H1 (cell line): ENCODE measurements at regions not wholly inside any gene's neighbourhood (a gene's known extent, or its start where the extent isn't known, plus 50 kb on each side); places are given as distances from the start of the nearest gene placed in this dataset.

Experiments used
- CTCF ChIA-PET: fragments of 300-600 bp; sonication (Branson Sonifier 250); formaldehyde crosslinking; loops from one replicate; lab custom pipeline; 2021; ENCODE audit not compliant: partially characterized antibody; lab: Charles Lee
- POLR2A ChIA-PET: fragments of 300-600 bp; sonication (Branson Sonifier 250); formaldehyde crosslinking; loops from one replicate; lab custom pipeline; 2021; ENCODE audit warnings: inconsistent platforms; ENCODE audit not compliant: partially characterized antibody; lab: Charles Lee
- DNase-seq, 2 experiments: peaks; one replicate each; pipeline versions ENCODE4 v3.0.0 to v3.0.0-alpha.2; 2010 to 2022; ENCODE audit warnings: low spot score in 2 of 2, low read depth in 1 of 2, mixed read lengths in 1 of 2
- FAIRE-seq: peaks from 2 replicates; lab custom pipeline; 2011; peaks lifted over from hg19 to GRCh38; lab: Jason Lieb, UNC
- H2AFZ ChIP-seq: 2 replicates; pipeline ENCODE4 v1.8.1; 2012; ENCODE audit warnings: low read length, inconsistent platforms
- H2AK5ac ChIP-seq: 2 replicates; pipeline ENCODE4 v1.6.1; 2013; ENCODE audit warnings: low read depth, low read length
- H2BK120ac ChIP-seq: replicated peaks from 2 replicates; pipeline ENCODE3; 2013; ENCODE audit warnings: low read depth, low read length, inconsistent platforms
- H2BK12ac ChIP-seq: 2 replicates; pipeline ENCODE4 v1.6.1; 2013; ENCODE audit warnings: low read depth, low read length
- H2BK15ac ChIP-seq: 2 replicates; pipeline ENCODE4 v1.6.1; 2013; ENCODE audit warnings: low read length
- H2BK20ac ChIP-seq: 2 replicates; pipeline ENCODE4 v1.6.1; 2013; ENCODE audit warnings: low read length
- H2BK5ac ChIP-seq: 2 replicates; pipeline ENCODE4 v1.6.1; 2013; ENCODE audit warnings: low read depth, low read length
- H3K14ac ChIP-seq: 2 replicates; pipeline ENCODE4 v1.6.1; 2013; ENCODE audit warnings: inconsistent platforms; ENCODE audit not compliant: insufficient read length
- H3K18ac ChIP-seq: 2 replicates; pipeline ENCODE4 v1.6.1; 2013; ENCODE audit warnings: low read length; ENCODE audit errors: extremely low read depth
- H3K23ac ChIP-seq: 2 replicates; pipeline ENCODE4 v1.6.1; 2013; ENCODE audit warnings: inconsistent platforms; ENCODE audit not compliant: insufficient read length
- H3K23me2 ChIP-seq: 2 replicates; pipeline ENCODE4 v1.6.1; 2013; ENCODE audit warnings: low read depth, low read length
- H3K27ac ChIP-seq: 2 replicates; pipeline ENCODE4 v1.6.1; 2011; ENCODE audit warnings: low read depth, low read length, inconsistent platforms
- H3K27me3 ChIP-seq, 4 experiments: replicated peaks in 1 of 4; 1 replicate in 1 of 4; 2 replicates in 3 of 4; pipeline versions ENCODE4 v1.6.1 to v1.8.1; 2011 to 2013; ENCODE audit warnings: low read length in 3 of 4, mild to moderate bottlenecking in 3 of 4, inconsistent platforms in 2 of 4, mixed read lengths in 2 of 4, moderate library complexity in 1 of 4; ENCODE audit not compliant: control insufficient read depth in 3 of 4, insufficient read depth in 3 of 4; ENCODE audit errors: extremely low read depth in 1 of 4
- H3K36me3 ChIP-seq, 4 experiments: 2 replicates each; pipeline versions ENCODE4 v1.6.1 to v1.8.1; 2011 to 2013; ENCODE audit warnings: mild to moderate bottlenecking in 4 of 4, low read length in 3 of 4, moderate library complexity in 2 of 4, control low read depth in 1 of 4, inconsistent platforms in 1 of 4; ENCODE audit not compliant: insufficient read depth in 4 of 4, control insufficient read depth in 2 of 4
- H3K4ac ChIP-seq: replicated peaks from 2 replicates; pipeline ENCODE3; 2013; ENCODE audit warnings: low read length, low read depth, mixed read lengths, inconsistent platforms; ENCODE audit not compliant: insufficient read length
- H3K4me1 ChIP-seq, 4 experiments: replicated peaks in 1 of 4; 1 replicate in 1 of 4; 2 replicates in 3 of 4; pipeline versions ENCODE4 v1.6.1 to v1.8.1; 2011 to 2013; ENCODE audit warnings: low read length in 3 of 4, inconsistent platforms in 2 of 4, mixed read lengths in 1 of 4; ENCODE audit not compliant: insufficient read depth in 4 of 4, control insufficient read depth in 3 of 4
- H3K4me2 ChIP-seq, 2 experiments: 2 replicates each; pipeline versions ENCODE4 v1.6.1 to v1.8.1; 2011 to 2013; ENCODE audit warnings: low read depth in 2 of 2, low read length in 2 of 2, control low read depth in 1 of 2, inconsistent platforms in 1 of 2, mild to moderate bottlenecking in 1 of 2; ENCODE audit not compliant: insufficient read depth in 1 of 2
- H3K4me3 ChIP-seq, 4 experiments: fragments of 200-600, 300-600 bp in 1 of 4; sonication (generic), shearing (Covaris generic), sonication (Bioruptor Twin) in 1 of 4; 2 replicates each; pipeline versions ENCODE4 v1.5.1 to v1.8.1; 2011 to 2016; ENCODE audit warnings: low read length in 4 of 4, low read depth in 3 of 4, control low read depth in 2 of 4, inconsistent platforms in 2 of 4, mild to moderate bottlenecking in 2 of 4, mixed read lengths in 1 of 4, moderate library complexity in 1 of 4; ENCODE audit not compliant: insufficient read depth in 2 of 4; ENCODE audit errors: extremely low read depth in 1 of 4
- H3K56ac ChIP-seq: replicated peaks from 2 replicates; pipeline ENCODE3; 2013; ENCODE audit warnings: low read depth, mild to moderate bottlenecking, mixed read lengths, low read length, inconsistent platforms; ENCODE audit not compliant: insufficient read length
- H3K79me1 ChIP-seq: 2 replicates; pipeline ENCODE4 v1.6.1; 2013; ENCODE audit warnings: low read depth, low read length, control low read depth
- H3K79me2 ChIP-seq, 2 experiments: 2 replicates each; pipeline versions ENCODE4 v1.6.1 to v1.8.1; 2012 to 2013; ENCODE audit warnings: low read length in 2 of 2, mild to moderate bottlenecking in 2 of 2, inconsistent platforms in 1 of 2; ENCODE audit not compliant: insufficient read depth in 2 of 2, control insufficient read depth in 1 of 2
- H3K9ac ChIP-seq, 4 experiments: replicated peaks in 1 of 4; 1 replicate in 1 of 4; 2 replicates in 3 of 4; pipeline versions ENCODE4 v1.6.1 to v1.8.1; 2011 to 2013; ENCODE audit warnings: low read depth in 3 of 4, low read length in 3 of 4, control low read depth in 2 of 4, mild to moderate bottlenecking in 2 of 4, moderate library complexity in 2 of 4, inconsistent platforms in 1 of 4; ENCODE audit errors: extremely low read depth in 1 of 4
- H3K9me3 ChIP-seq, 2 experiments: 2 replicates each; pipeline versions ENCODE4 v1.6.1 to v1.8.1; 2012 to 2013; ENCODE audit warnings: mild to moderate bottlenecking in 2 of 2, moderate library complexity in 2 of 2, control low read depth in 1 of 2, inconsistent platforms in 1 of 2, low read depth in 1 of 2, low read length in 1 of 2, mixed read lengths in 1 of 2; ENCODE audit not compliant: insufficient read depth in 2 of 2
- H4K20me1 ChIP-seq, 2 experiments: replicated peaks in 1 of 2; 2 replicates each; pipeline versions ENCODE3 to v1.8.1; 2011 to 2013; ENCODE audit warnings: inconsistent platforms in 2 of 2, low read length in 2 of 2, mild to moderate bottlenecking in 1 of 2; ENCODE audit not compliant: insufficient read depth in 2 of 2, control insufficient read depth in 1 of 2
- H4K5ac ChIP-seq: 2 replicates; pipeline ENCODE4 v1.6.1; 2013; ENCODE audit warnings: low read length, low read depth, mixed read lengths, inconsistent platforms; ENCODE audit not compliant: insufficient read length
- H4K8ac ChIP-seq: 2 replicates; pipeline ENCODE4 v1.8.0; 2013; ENCODE audit warnings: mild to moderate bottlenecking, moderate library complexity, low read length, inconsistent platforms; ENCODE audit not compliant: insufficient read depth; ENCODE audit errors: extremely low read depth
- H4K91ac ChIP-seq: replicated peaks from 2 replicates; pipeline ENCODE3; 2013; ENCODE audit warnings: low read length, mixed read lengths, inconsistent platforms; ENCODE audit not compliant: insufficient read length
- BACH1 ChIP-seq: IDR thresholded peaks from 2 replicates; pipeline ENCODE4 v1.6.1; 2012; ENCODE audit warnings: low read length, improper control_type of control experiment
- BRCA1 ChIP-seq: IDR thresholded peaks from 2 replicates; pipeline ENCODE4 v1.6.1; 2012; ENCODE audit warnings: low read depth, low read length, improper control_type of control experiment
- EGR1 ChIP-seq: IDR thresholded peaks from 2 replicates; pipeline ENCODE4 v1.6.1; 2011; ENCODE audit warnings: low read depth, low read length, borderline replicate concordance
- GABPA ChIP-seq: IDR thresholded peaks from 2 replicates; pipeline ENCODE4 v1.6.1; 2011; ENCODE audit warnings: mild to moderate bottlenecking, low read length, moderate library complexity, borderline replicate concordance; ENCODE audit not compliant: insufficient read depth
- GTF2F1 ChIP-seq: IDR thresholded peaks from 2 replicates; pipeline ENCODE4 v1.6.1; 2012; ENCODE audit warnings: low read depth, low read length, improper control_type of control experiment, borderline replicate concordance
- JUND ChIP-seq: IDR thresholded peaks from 2 replicates; pipeline ENCODE4 v1.6.1; 2011; ENCODE audit warnings: mild to moderate bottlenecking, improper control_type of control experiment, low read length
- KDM5A ChIP-seq: fragments of 200-600 bp; IDR thresholded peaks from 2 replicates; pipeline ENCODE4 v1.7.1; 2012; ENCODE audit warnings: mild to moderate bottlenecking, low read length, inconsistent platforms, mixed read lengths
- POLR2AphosphoS5 ChIP-seq: IDR thresholded peaks from 2 replicates; pipeline ENCODE4 v1.6.1; 2011; ENCODE audit warnings: low read depth, low read length
- WGBS, 2 experiments: shearing (Covaris generic) in 1 of 2; methylation state at CpG; one replicate each; pipeline versions ENCODE4 v1.1.6 to v1.1.7; 2013 to 2015; ENCODE audit warnings: low lambda C conversion rate in 2 of 2, mixed read lengths in 2 of 2, inconsistent platforms in 1 of 2, low coverage in 1 of 2, missing lambda C conversion rate in 1 of 2; ENCODE audit not compliant: insufficient replicate concordance in 2 of 2, insufficient coverage in 1 of 2, insufficient read length in 1 of 2; ENCODE audit errors: extremely low coverage in 1 of 2, missing lambda C conversion rate in 1 of 2; 5-methylcytosine and 5-hydroxymethylcytosine counted together
- TF ChIP-seq, protein P1 (sequence below): IDR thresholded peaks from 2 replicates; pipeline ENCODE4 v1.6.1; 2012; ENCODE audit warnings: inconsistent platforms

DNA sequence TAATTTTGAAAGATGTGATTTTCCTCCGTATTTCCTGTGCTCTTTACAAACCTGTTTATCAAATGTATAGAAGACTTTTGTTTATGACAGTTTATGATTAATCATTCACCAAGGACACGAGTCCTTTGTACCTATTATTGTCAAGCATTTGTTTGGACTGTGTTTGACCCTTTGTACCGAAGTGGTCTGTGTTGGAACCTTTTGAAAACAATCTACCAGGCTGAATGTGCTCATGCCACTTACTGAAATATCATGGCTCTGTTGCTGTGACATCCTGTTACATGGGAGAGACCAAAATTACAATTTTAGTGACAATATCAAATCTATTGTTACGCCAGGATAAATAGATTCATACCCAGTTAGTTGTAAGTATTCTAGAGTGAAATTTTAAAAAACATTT, 193.6 kb downstream of the IRS2 start:
- H3K4me1 ChIP-seq = no peaks in the 10 kb centered on the region
- no peaks in the 10 kb centered on the region for H3K23me2 ChIP-seq
- no peak overlapping the region for H2BK15ac ChIP-seq
- H3K27ac ChIP-seq = no peak overlapping the region
- no peak overlapping the region for H3K4me2 ChIP-seq
- no peak overlapping the region for H4K91ac ChIP-seq
- no peak overlapping the region for H2BK5ac ChIP-seq
- ChIA-PET POLR2A (no interaction called here), CTCF (no interaction called here)
- no peaks in the 10 kb centered on the region for H3K79me1 ChIP-seq
- no peak overlapping the region for H2BK12ac ChIP-seq
- H3K9me3 ChIP-seq = no peaks in the 10 kb centered on the region
- H3K79me2 ChIP-seq = no peaks in the 10 kb centered on the region
- no peak overlapping the region for H4K5ac ChIP-seq
- H3K18ac ChIP-seq = no peak overlapping the region
- no peak overlapping the region for H3K4me3 ChIP-seq
- H3K14ac ChIP-seq = no peak overlapping the region
- no peak overlapping the region for H2BK20ac ChIP-seq
- no peaks in the 10 kb centered on the region for H3K36me3 ChIP-seq
- no peak overlapping the region for H3K23ac ChIP-seq
- no peak overlapping the region for H2AK5ac ChIP-seq
- H2BK120ac ChIP-seq = no peak overlapping the region
- DNase-seq (no peak), FAIRE-seq (no peak)
- H3K4ac ChIP-seq = no peak overlapping the region
- no peaks in the 10 kb centered on the region for H3K27me3 ChIP-seq
- WGBS, 2 experiments = 90% methylated on average over 4 of the region's 4 CpGs; no CpG with 5 or more reads in 1 of the 2 experiments
- no peak overlapping the region for H3K56ac ChIP-seq
- no peak for TF ChIP-seq BACH1
- no peak for TF ChIP-seq KDM5A
- no peak for TF ChIP-seq BRCA1
- TF ChIP-seq JUND = no peak
- TF ChIP-seq, protein P1, sequence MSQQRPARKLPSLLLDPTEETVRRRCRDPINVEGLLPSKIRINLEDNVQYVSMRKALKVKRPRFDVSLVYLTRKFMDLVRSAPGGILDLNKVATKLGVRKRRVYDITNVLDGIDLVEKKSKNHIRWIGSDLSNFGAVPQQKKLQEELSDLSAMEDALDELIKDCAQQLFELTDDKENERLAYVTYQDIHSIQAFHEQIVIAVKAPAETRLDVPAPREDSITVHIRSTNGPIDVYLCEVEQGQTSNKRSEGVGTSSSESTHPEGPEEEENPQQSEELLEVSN = no peak
- TF ChIP-seq POLR2AphosphoS5 = no peak
- TF ChIP-seq EGR1 = no peak
- TF ChIP-seq GTF2F1 = no peak
- no peak for TF ChIP-seq GABPA
- H4K8ac ChIP-seq = no peak overlapping the region
- H3K9ac ChIP-seq = no peak overlapping the region
- H2AFZ ChIP-seq = no peak overlapping the region
- H4K20me1 ChIP-seq = no peaks in the 10 kb centered on the region
